GM19193 (cell line): ENCODE measurements at regions not wholly inside any gene's neighbourhood (a gene's known extent, or its start where the extent isn't known, plus 50 kb on each side); places are given as distances from the start of the nearest gene placed in this dataset.

ENCODE experiments used
- POLR2A ChIP-seq: IDR thresholded peaks from 4 replicates; pipeline ENCODE4 v1.6.1; 2011; ENCODE audit not compliant: insufficient read depth, insufficient read length; ENCODE audit errors: extremely low read depth

DNA sequence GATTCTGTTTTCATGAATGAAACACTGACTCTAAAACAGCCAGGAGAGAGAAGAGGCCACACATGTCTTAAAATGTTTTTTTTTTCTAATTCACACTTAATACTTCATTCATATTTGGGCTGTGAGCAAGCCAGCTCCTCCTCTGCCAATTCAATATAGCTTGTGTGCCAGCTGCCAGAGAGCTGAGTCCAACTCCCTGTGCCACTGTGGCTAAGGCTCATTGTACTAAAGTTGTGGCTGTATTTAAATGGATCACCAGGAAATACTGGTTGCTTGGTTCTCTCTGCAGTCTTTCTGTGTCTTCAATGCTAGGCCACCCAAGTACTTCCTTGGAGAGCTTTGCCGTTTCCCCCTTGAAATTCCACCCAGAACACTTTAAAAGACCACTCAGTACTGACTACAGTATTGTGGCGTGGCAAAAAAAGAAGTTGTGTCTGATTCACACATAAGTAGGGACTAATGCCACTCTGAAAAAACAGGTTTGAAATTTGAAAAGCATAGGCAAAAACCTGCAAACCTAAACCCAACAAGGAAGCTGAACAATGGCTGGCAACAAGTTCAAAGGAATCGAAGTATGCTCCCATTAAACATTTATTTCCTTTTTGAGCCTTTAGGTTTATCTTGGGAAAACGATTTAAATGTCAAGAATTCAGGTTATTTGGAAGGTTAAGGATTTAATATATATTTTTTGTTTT lies 524.7 kb downstream of the DIPK2A start:
- no peak for TF ChIP-seq POLR2A

DNA sequence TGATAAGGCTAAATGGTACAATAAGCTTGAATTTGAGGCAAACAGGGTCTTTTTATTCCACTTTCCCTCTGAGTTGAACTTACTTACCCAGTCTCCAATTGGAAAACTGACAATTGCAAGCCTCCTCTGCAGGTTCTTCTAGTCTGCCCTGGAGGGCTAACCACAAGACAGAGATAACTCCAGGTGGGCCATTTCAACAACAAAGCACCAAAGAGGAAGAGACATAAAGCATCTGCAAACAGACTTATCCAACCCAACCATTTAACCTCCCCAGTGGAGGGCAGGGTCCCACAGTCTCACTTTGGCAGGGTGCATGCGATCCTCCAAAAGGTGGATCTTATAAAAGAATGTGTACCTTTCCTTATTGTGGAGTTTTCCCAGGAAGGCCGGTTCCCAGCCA lies 525.8 kb downstream of the DIPK2A start:
- TF ChIP-seq POLR2A: no peak

GRCh38 chr3:144499001-144499930 lies 527.6 kb downstream of the DIPK2A start:
- TF ChIP-seq POLR2A: no peak

GRCh38 chr3:144501467-144501866 lies 529.8 kb downstream of the DIPK2A start:
- no peak for TF ChIP-seq POLR2A

- no peak for TF ChIP-seq POLR2A
Measured at GRCh38 chr3:144502402-144502801, 530.8 kb downstream of the DIPK2A start.

GRCh38 chr3:144511346-144511745 lies 539.7 kb downstream of the DIPK2A start:
- TF ChIP-seq POLR2A: no peak

DNA sequence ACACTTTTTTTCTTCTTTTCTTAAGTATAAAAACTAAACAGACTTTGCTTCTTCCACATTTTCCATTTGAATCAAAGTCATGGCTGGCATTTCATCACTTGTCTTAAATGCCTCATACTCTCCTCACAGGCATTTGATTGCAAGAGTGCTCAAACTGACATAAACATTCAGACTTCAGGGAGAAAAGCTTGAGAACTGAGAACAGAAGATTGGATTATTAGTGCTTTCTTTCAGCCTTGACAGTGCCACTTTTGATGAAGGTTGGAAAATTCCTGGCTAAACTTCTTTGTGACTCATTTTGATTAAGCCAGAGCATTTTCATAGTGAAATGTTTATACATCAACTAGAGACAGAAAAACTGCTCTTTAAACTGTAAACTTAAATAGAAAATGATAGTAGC lies 544.4 kb downstream of the DIPK2A start:
- TF ChIP-seq POLR2A: no peak

- no peak for TF ChIP-seq POLR2A
Measured at GRCh38 chr3:144516589-144516988, 545.0 kb downstream of the DIPK2A start.

DNA sequence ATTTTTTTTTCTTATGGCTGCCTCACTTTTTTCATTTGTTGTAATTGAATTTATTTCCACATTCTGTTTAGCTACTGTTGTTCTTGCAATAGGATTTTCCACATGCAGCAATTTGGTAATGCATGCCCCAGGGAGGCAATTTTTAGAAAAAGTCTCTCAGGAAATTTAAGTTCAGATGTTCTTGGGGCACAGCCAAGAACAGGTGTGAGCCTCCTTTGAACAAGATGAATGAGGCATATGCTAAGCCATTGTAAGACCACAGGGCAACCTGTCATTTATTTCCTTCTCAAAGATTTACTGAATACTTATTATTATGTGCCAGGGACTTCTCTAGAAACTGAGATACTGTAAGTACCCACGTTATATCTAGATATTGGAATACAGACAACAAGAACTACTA lies 549.5 kb downstream of the DIPK2A start:
- no peak for TF ChIP-seq POLR2A

DNA sequence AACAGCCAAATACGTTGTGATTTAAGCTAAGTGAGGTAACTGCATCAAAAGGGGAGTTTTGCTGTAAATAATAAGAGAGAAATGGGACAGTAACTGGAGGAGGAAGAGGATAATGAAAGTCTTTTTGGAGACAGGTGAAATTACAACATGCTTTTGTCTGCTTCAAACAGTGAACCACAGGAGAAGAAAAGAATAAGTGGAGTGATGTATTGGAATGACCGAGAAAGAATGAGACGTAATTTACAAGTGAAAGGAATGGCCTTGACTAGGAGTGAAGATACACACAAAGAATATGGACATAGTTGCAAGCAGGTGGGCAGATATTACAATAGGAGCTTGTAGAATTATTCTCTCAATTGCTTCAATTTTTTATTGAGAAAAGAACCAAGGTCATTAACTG lies 550.8 kb downstream of the DIPK2A start:
- TF ChIP-seq POLR2A: no peak

- TF ChIP-seq POLR2A: no peak
Measured at GRCh38 chr3:144523396-144523795, 551.8 kb downstream of the DIPK2A start.

GRCh38 chr3:144524531-144524930 lies 552.9 kb downstream of the DIPK2A start:
- no peak for TF ChIP-seq POLR2A

DNA sequence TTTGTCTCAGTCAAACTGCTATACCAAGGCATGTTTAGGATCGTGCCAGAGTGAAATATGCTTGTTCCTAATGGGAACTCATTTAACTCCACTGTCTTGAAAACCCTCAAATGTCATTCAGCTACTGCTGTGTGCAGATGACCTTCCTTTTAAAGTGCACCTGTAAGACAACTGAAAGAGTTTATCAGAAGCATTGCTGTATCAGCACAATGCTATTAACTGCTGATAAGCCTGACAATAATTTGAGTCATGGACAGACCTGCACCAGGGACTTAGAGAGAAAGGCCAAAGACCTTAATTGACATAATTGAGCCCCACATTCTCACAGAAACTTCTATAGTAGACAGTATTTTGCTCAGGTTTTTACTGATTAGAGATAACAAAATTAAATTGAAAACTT lies 557.9 kb downstream of the DIPK2A start:
- TF ChIP-seq POLR2A: no peak

- no peak for TF ChIP-seq POLR2A
Measured at GRCh38 chr3:144544871-144545270, 573.2 kb downstream of the DIPK2A start.

- TF ChIP-seq POLR2A: no peak
Measured at GRCh38 chr3:144546539-144546938, 574.9 kb downstream of the DIPK2A start.

- TF ChIP-seq POLR2A: no peak
Measured at GRCh38 chr3:144548346-144548745, 576.7 kb downstream of the DIPK2A start.
